GM18517 (cell line): ENCODE measurements at regions not wholly inside any gene's neighbourhood (a gene's known extent, or its start where the extent isn't known, plus 50 kb on each side); places are given as distances from the start of the nearest gene placed in this dataset.
"Not testable (repeated sequence)": the region's sequence is repeated elsewhere in the genome, so short reads cannot be mapped to it uniquely, and the experiment has no call there.

Source experiments
- ATAC-seq: cut with Tn5 transposase; IDR thresholded peaks from one replicate; pipeline ENCODE4 v1.9.1; 2021; ENCODE audit warnings: mild to moderate bottlenecking, moderate library complexity; ENCODE audit not compliant: unreplicated experiment

DNA sequence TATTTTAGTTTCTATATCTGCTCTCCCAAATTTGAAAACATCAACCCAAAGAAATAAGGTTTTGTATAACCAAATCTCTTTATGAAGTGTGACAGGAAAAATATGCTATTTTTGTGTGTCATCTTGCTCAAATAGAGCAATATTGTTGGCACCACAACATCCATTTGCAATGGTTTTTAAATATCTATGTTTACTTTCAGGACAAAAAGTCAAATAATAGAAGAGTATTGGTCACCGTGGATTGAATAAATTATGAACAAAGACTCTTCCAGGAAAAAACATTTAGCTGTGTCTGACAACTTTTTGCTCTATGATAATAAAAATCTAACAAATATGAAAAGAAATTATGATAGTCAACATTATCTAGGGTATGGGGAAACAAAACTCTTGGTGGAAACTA lies 439.2 kb downstream of the BTG1 start:
- no peak for ATAC-seq

DNA sequence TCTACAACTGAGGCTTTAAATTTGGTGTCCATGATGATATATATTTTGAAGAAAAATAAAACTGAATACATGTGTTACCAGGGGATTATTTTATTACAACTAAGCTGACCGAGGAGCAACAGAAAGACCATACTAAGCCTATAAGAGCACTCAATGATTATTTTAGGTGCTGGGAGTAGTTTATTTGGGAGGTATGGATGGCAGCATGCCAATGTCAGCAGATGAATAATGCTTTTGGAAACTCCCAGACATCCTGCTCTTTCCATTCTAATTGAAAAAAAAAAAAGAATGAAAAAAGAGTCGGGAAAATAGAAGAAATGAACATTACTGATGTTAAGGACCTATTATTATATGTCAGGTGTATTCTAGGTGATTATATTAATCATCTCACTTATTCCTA lies 441.2 kb downstream of the BTG1 start:
- ATAC-seq, result no peak

DNA sequence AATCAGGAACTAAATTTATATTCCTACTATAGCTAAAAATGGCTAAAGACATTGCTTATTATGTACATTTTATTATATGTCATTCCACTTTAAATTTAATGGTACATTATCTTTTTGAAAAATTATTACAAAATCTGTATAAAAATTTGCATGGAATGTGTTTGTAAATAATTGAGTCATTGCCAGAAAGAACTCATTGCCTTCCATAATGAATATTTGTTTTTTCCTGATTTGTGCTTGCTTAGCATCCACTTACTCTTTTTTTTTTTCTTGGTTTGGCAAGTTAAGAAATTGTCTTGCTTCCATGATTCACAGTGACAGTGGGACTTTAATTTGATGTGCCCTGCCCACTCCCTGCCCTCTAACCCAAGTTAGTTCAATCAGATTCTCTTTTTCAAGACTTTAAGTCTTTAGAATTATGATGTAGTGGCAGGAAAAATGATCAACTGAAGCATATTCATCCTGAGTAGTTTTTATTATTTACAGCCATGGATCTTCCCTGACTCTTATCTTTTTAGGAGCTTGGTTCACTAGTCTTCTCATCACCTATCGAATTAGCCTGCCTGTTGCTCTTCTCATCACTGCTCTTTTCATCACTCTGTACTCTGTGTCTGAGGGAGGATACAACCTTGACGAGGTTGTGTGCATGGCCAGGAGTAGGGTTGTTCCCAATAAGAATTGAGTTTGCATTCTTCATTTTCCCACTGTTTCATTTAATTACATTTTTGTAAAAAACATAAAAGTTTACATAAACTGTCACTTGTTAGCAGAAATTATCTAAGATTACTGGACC lies 442.0 kb downstream of the BTG1 start:
- ATAC-seq, result no peak

DNA sequence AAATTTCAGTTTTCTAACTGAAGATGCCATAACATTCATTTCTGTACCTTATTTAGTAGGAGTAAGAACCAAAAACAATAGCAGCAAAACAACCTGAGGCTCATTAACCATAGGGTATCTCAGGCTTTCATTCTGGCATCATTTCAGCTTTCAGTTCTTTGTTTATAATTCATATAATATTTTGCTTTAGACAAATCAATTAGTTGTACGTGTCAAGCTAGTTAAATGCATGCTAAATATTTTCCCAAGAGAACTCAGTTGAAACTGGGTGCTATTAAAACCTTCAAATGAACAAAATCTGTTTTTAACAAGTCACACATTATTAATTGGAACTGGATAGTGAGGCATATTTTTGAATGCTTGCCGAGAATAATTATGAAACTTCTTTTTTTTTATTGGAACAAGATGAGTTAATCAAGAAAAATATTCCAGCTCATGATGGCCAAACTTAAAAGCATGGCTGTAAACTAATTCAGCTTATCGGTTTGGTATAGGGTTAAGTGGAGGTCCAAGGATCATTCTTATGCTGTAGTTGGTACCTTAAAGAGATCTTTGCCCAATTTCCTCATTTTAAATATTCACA lies 442.7 kb downstream of the BTG1 start:
- ATAC-seq, result no peak

DNA sequence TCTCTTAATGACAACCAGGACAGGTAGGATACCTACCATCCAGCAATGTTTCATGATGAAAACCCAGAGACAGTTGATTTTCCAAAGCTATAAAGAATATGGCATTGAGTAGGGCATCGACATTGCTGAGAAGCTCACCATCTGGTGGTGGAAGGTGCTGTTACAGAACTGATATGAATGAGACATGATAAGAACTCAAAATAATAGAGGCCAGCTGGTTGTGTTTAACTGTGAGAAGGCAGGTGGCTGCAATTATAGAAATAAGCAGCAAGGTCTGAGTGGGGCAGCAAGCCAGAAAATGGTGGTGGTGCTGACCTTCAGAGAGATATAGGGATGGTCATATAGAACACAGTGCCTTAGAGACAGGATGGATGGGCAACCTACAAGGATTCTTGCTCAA lies 449.7 kb downstream of the BTG1 start:
- no peak for ATAC-seq

DNA sequence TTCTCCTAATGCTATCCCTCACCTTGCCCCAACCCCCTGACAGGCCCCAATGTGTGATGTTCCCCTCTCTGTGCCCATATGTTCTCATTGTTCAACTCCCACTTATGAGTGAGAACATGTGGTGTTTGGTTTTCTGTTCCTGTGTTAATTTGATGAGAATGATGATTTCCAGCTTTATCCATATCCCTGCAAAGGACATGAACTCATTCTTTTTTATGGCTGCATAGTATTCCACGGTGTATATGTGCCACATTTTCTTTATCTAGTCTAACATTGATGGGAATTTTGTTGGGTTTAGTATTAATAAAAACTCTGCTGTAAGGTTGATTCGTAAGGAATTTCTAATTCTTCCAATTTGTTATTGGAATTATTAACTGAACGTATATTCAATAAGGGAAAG lies 450.2 kb downstream of the BTG1 start:
- ATAC-seq, result not testable (repeated sequence)

DNA sequence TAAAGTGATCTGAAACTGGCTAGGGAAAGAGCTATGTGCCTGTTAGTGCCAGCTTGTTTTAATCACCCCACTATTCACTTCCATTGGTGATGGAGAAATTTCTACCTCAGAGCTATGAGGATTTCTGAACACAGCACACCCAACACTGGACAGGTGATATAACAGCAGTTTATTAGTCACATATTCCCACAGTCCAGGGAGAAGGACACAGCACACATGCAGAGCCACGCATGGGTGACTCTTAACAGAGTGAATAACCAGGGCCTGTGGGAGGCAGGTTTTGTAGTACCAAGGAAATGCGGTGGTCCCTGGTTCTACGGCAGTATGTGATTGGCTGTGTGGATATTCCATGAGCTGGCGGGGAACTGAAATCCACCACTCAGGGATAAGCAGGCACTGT lies 455.1 kb downstream of the BTG1 start:
- no peak for ATAC-seq

DNA sequence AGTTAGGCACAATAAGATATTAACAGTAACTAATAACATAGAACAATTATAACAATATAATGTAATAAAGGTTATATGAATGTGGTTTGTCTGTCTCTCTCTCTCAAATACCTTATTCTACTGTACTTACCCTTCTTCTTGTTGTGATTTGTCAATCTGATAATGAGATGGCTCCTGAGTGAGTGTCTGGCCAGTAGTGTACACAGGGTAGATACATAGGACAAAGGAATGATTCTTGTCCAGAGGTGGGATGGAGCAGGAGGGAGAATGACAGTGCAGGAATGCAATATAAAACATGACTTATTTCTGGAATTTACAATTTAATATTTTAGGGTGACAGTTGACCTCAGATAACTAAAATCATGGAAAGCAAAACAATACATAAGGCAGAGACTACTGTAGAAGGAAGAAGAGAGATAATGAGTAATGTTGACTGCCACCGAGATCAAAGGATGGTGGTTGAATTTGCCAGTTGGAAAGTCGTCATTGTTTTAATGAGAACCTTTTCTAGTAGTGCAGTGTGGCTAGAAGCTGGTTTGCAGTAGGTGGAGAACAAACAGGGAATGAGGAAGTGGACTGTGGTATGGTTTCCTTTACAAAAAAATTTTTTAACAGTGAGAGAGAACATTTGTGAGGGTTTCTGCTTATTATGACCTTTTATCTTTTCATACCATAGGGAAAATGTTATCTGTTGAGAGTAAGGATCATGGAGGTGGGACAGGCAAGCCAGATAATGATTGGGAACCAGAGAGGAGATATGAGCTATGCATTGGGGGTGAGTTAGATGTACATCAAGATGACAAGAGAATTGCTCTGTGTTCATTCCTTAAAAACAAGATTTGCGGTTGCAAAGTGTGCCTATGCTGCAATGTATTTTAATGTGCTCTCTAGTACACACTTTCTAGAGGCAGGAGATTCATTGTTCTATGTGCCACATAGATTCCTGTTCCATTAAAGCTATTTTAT lies 458.3 kb downstream of the BTG1 start:
- no peak for ATAC-seq

DNA sequence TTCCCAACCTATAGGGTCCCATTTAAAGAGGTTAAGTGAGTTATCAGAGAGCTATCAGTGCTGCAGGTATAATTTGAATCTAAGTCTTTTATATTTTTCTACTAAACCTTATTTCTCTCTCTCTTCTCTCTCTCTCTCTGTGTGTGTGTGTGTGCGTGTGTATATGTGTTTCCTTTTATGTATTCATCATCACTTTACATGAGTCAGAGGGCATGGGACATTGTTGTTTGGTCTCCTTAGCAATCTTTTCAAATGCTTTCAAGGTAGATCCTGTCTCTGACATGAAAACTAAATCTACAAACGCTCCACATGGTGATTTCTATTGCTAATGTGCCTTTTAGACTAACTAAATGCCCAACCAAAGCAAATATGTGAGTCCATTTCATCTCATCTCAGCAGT lies 459.7 kb downstream of the BTG1 start:
- ATAC-seq, result no peak

DNA sequence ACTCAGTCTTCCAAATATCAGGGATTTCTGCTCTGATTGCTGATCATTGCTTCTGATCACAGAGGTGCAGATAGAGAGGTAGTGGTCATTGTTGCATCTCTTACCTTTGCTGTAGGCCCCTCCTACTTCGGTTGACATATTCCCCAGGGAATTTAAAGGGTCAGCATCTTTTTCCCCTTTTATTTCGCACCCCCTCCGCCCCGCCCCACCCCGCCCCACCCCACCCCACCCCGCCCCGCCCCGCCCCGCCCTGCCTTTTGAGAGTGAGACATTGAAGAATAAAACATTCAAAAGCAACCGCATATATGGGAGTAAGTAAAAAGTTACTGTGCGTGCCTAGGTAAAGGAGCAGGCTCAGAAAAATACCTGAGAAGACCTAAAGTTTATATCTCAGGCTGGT lies 463.9 kb downstream of the BTG1 start:
- no peak for ATAC-seq

DNA sequence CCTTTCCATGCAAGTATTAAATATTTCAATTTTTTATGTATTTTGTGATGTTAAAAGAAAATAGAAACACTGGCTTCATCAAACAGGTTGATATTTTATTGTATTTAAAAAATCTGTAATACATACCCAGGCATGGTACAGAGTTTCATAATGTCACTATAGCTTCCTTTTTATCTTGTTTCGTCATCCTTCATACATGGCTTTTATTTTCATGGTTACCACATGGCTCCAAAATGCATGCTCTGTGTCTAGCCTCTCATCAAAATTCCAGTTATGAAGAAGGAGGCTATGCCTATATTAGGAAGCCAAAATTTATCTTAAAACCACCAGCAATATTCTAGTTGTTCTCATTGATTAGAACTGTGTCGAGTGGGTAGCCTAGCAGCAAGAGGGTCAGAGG lies 464.8 kb downstream of the BTG1 start:
- no peak for ATAC-seq

DNA sequence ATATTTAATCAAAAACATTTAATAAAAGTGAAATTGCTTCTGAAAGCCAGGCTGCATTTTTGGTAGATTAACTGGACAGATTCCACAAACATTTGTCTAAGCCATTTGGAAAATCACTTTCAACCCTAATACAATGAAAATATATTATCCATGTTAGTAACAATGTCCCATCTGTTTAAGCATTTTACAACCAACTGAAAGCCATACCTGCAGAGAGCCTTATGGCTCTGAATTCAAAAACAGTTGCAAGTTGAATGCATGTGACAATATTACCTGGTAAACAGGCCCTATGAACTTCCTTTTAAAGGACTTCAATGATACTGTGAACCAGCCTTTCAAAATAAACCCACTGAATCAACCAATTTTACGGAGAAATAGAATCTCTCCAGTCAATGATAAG lies 468.1 kb downstream of the BTG1 start:
- ATAC-seq, result no peak

DNA sequence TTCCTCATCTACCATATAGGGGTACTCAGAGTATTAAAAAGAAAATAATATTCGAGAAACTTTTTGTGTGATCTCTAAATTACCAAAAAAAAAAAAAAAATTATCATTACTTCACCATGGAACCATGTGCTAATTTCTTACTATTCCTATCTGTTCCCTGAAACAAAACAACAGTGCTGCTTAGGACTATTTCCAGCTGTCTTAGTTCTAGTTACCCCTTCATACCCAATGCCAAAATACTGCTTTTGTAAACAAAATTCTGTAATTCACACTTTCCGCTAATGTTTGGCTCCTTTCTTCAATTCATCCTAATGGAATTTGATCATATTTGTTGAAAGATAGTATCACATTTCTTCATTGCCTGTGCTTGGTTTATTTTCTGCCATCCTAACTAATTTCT lies 470.2 kb downstream of the BTG1 start:
- no peak for ATAC-seq

DNA sequence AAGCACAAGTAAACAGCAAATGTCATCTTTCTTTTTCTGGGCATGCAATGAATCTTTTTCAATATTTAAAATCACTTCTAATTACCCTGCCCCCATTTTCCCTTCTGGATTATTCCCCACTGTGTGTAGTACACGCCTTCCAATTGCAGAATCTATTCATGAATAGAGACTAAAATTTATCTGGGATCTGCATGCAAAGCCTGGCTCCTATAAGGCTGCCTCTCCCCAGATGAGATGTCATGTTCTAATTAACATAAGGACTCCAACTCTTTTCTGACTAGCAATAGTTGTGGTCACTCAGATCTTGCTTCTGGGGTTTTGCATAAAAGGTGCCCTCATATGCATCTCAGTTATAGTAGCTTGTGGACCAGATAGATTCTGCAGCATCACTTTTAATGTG lies 473.5 kb downstream of the BTG1 start:
- ATAC-seq, result no peak

DNA sequence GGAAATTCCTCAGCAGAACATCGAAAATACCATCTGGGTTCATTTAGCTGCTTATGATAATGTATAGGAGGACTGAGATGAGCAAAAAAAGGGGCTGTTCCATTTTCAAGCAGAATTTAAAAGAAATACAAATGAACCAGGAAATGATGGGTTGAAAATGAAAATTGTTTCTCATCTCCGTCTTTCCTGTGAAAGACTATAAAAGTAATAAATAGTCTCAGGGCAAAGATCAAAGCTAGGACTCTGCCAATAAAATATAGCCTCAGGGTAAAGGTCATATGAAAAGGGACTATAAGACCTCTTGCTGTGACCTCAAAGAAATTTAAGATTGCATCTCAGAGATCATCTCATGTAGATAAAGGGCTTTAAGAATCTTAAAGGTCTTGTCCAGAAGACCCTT lies 478.0 kb downstream of the BTG1 start:
- no peak for ATAC-seq

DNA sequence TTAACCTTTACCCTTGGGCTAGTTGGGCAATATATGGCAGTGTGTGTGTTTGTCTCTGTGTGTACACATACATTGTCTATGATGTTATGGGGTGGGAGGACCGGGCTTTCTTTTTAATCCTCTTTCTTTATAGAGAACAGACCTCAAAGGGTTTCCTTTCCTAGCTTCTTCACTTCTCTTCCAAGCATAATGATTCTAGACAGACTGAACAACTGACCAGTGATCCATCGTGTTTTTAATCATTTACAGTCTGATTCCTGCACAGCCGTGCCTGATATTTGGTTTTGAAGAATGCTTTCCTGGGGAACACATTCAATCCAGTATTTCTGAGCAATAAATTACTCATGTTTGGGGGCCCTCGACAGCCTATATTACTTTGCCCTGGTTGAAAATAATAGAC lies 481.1 kb upstream of the DCN start:
- ATAC-seq, result no peak

DNA sequence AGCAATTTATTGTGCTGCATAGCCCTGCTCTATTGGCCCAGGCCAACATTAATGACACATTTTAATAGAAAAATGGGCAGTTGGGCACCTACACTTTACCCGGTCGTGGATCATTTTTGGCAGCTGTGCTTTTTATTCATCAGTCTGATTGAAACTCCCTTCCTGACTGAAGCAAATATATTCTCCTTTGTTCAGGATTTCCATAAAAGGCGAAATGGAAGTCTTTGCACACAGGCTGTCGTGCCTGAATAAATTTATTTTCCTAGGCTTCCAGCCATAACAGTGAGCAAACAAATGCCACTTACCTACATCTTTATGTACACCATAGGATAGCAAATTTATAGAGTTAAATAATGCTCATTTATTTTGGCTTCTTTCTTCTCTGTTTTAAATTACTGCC lies 480.7 kb upstream of the DCN start:
- ATAC-seq, result no peak

DNA sequence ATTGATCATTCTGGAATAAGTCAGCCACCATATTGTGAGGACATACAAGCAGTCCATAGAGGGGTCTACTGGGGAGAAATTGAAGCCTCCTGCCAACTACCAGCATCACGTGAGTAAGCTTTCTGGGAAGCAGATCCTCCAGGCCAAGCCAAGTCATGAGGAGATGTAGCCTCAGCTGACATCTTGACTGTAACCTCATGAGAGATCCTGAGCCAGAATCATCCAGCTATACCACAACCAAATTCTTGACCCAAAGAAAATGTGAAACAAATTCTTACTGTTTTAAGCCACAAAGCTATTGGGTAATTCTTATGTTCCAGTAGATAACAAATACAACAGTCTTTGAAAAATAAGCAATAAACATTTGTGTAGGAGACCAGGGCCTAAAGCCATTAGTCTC lies 479.4 kb upstream of the DCN start:
- ATAC-seq, result no peak

DNA sequence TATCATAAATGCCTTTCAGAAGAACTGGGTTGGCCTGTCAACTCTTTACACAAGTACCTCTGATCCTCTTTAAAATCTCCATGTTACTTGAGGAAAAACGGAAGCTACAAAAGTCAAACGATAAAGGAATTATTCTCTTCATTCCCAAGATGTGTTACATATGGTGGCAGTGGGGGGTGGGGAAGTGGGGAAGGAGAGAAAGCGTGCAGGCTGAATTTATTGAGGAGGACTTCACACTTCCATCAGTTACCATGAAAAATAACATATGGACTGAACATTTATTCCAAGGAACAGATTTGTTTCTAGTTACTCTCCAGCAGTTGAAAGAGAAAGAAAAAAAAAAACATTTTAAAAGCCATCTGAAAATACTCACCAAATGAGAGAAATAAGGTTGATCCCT lies 474.4 kb upstream of the DCN start:
- no peak for ATAC-seq

DNA sequence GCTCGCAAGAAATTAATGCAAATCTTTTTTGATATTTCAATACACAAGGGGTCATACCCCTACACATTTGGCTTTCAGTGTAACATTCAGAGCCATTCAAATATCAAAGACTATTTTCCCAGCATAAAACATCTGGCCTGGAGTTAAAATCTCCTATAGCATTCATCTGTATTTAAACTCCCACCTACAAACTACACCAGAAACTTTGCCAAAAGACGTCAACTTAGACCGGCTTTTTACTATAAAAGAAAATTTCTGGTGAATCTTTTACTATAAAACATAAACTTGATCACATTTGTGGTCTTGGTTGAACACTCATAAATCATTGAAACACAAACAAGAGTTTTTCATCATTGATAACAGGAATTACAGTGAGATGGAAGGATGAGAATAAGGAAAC lies 473.3 kb upstream of the DCN start:
- ATAC-seq, result no peak

DNA sequence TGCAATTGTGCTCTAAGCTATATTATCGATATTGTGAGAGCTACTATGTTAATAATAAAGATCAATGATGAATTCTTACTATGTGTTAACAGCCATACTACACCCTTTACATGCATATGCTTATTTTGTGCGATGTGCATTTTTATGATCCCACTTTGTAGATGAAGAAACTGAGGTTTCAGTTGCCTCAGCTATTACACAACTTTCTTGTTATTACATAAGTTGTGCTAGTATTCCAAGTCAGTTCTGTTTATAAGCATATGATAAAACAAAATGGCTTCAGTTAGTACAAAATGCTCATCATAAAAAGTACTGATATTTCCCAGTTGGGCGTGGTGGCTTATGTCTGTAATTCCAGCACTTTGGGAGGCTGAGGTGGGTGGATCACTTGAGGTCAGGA lies 471.5 kb upstream of the DCN start:
- no peak for ATAC-seq

DNA sequence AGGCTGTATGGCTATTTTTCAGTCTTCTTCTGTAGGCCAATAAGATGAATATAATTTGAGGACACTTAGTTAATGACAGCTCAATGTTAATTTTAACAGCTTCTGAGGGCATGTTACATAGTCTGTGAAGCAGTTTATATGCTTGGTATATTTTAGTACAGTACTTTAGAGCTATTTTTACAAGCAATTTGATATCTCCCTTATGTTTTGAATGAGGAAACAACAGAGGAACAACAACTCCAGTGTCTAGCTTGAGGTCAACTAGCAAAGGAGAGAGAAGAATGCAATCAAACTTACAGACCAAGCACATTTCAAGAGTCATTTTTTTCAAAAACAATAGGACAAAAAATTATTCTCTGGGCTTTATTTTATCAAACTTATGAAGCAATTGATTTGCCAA lies 469.1 kb upstream of the DCN start:
- ATAC-seq, result no peak
